ENCODE measurements at regions not wholly inside any gene's neighbourhood (a gene's known extent, or its start where the extent isn't known, plus 50 kb on each side); places are given as distances from the start of the nearest gene placed in this dataset.
A peak's percentile ranks its signal among the peaks of the same experiment; 100 is the strongest.

GRCh38 chr10:130637089-130637676 lies 501.0 kb downstream of the GLRX3 start:
- DNase-seq, result no peak
- intact Hi-C loops (cut with DNase I), result no loop called here

GRCh38 chr10:130638991-130639390 lies 502.8 kb downstream of the GLRX3 start:
- intact Hi-C loops (cut with DNase I), result no loop called here
- DNase-seq, result no peak

DNA sequence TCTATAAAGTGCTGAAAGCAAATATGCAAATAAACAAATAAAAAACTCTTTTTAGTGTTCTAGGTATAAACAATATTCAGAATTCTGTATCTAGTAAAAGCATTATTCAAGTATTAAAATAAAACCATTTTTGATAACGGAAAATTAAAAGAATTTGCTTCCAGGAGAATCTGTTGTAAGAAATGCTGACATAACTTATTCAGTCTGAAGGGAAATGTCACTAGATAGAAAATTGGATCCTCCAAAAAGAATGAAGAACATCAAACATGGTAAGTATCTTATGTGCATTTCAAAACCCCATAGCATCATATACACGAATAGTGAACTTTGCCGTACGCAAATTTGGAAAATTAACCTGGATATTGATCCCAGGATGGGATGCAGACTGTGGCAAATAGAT lies 506.7 kb downstream of the GLRX3 start:
- intact Hi-C loops (cut with DNase I), result no loop called here
- no peak for DNase-seq

GRCh38 chr10:130647341-130647740 lies 511.1 kb downstream of the GLRX3 start:
- intact Hi-C loops (cut with DNase I), result no loop called here
- DNase-seq, result peak in 1 of 42 donors; percentile 20

GRCh38 chr10:130648807-130649206 lies 512.6 kb downstream of the GLRX3 start:
- intact Hi-C loops (cut with DNase I), result no loop called here
- peak in 1 of 42 donors; percentile 29 for DNase-seq

GRCh38 chr10:130652544-130652943 lies 516.4 kb downstream of the GLRX3 start:
- intact Hi-C loops (cut with DNase I), result no loop called here

DNA sequence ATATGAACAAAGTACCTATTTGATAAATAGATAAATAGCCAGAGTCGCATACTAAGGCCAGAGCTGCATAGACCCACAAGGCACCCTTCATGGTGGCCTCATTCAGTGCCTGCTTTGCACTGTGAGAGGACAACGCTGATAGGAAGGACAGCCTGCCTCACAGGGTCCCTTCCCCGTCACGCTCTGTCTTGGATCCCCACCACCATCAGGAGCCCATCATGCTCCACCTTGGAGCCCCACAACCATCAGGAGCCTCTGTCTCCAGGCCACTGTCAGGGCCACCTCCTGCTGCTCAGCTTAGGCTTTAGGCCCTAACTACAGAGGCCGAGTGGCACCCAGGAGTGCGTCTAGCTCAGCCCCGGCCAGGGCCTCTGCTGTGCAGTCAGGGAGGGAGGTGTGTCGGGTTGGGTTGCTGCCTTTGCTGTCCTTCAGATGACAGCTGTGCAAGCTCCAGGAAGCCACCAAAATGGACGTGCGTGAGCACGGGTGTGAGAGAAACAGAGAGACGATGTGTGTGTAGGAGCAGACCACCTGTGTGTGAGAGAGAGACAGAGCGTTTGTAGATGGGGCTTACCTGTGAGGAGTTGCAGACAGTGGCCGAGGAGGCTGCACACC lies 516.9 kb downstream of the GLRX3 start:
- DNase-seq, result peak in 1 of 42 donors; percentile 24
- intact Hi-C loops (cut with DNase I), result no loop called here

More at GRCh38 chr10:130652544-130652943, 516.4 kb downstream of the GLRX3 start:
- peak in 1 of 42 donors; percentile 28 for DNase-seq

GRCh38 chr10:130654726-130655125 lies 518.5 kb downstream of the GLRX3 start:
- DNase-seq, result peak in 1 of 42 donors; percentile 14
- intact Hi-C loops (cut with DNase I), result no loop called here

GRCh38 chr10:130655313-130656186 lies 519.4 kb downstream of the GLRX3 start:
- intact Hi-C loops (cut with DNase I), result no loop called here

GRCh38 chr10:130656187-130656575 lies 520.0 kb downstream of the GLRX3 start:
- no peak for DNase-seq
- intact Hi-C loops (cut with DNase I), result no loop called here

More at GRCh38 chr10:130655313-130656186, 519.4 kb downstream of the GLRX3 start:
- DNase-seq, result peak in 1 of 42 donors; percentile 28

DNA sequence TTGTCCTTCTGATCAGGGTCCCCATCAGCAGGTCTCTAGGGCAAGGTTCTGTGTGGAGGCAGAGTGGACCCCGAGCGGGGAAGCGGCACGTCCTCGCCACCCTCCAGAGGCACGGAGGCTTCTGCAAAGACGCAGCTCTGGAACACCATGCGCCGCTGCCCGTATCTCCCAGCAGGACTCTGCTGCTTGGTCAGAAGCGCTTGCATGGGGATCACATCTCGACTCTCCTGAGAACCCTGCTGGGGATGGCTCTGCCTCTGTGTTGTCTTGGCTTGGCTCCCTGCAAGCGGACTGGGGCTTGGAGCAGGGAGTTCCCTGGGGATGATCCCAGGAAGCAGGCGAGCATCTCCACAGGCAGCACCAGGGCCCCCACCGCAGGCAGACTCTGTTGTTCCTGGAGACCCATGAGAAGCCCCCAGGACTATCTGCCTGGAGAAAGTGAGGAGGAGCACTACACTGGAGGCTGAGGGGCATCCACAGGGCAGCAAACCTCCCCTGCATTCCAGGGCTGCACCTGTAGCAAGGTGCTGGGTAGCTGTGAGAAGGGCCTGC lies 520.5 kb downstream of the GLRX3 start:
- intact Hi-C loops (cut with DNase I), result no loop called here
- DNase-seq, result no peak

GRCh38 chr10:130658687-130659290 lies 522.6 kb downstream of the GLRX3 start:
- DNase-seq, result no peak
- intact Hi-C loops (cut with DNase I), result no loop called here

- intact Hi-C loops (cut with DNase I), result no loop called here
- DNase-seq, result no peak
Measured at GRCh38 chr10:130659528-130659927, 523.3 kb downstream of the GLRX3 start.

- DNase-seq, result no peak
- intact Hi-C loops (cut with DNase I), result no loop called here
Measured at GRCh38 chr10:130660266-130660665, 524.1 kb downstream of the GLRX3 start.

DNA sequence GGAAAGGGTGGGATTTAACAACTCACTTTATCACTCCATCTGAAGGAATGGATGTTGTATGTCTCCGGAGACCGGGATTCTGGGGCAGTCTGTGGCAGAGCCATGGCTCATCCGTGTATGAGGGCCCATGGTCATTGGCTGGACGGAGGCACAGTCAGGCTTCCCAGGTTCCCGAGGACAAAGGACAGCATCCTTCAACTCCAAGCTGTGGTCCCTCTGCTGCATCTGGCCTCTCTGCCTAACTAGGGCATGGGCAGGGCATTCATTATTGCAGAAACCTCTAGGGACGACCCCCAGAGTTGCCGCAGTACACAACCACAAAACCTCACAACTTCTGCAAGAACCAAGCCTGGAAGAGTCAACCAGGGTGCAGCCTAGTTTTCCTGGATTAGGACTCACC lies 525.2 kb downstream of the GLRX3 start:
- no peak for DNase-seq
- intact Hi-C loops (cut with DNase I), result no loop called here

DNA sequence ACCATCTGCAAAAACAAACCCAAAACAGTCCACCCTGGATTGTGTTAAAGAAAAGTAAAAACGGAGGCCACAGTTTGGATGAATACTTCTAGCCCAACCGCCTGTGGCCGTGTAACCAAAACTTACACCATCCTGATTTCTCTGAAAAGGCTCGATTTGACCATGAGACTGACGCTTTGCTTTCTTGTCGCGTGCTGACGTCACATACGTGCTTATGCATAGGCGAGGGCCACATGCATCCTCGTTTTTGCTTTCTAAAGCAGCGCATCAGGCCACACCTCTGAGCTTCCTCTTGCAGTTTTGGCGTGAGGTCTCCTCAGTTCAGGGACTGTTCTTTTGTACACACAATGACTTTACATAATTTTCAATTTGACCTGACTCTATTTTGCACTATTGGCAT lies 526.6 kb downstream of the GLRX3 start:
- DNase-seq, result no peak
- intact Hi-C loops (cut with DNase I), result no loop called here

DNA sequence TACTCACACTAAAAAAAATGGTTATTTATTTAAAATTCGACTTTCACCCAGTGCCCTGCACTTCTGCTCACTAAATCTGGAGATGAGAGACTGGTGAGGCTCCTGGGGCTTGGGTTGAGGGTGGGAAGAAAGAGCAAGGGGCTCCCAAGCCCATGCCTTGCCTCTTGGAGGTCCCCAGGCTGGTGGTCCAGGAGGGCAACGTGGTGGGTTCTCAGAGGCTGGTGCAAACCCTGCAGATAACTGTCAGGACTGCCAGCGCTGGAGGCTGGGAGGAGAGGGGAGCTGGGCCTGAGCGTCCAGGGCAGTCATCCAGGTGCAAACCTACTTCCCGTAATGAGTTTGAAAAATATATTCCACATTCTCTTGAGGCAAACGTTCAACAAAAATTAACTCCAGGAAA lies 528.3 kb downstream of the GLRX3 start:
- DNase-seq, result peak in 2 of 42 donors; percentile 25 to 38
- intact Hi-C loops (cut with DNase I), result no loop called here

- DNase-seq, result peak in 2 of 42 donors; percentile 15 to 20
- intact Hi-C loops (cut with DNase I), result no loop called here
Measured at GRCh38 chr10:130666215-130666614, 530.0 kb downstream of the GLRX3 start.

GRCh38 chr10:130686689-130687300 lies 550.6 kb downstream of the GLRX3 start:
- intact Hi-C loops (cut with DNase I), result no loop called here
- peak in 10 of 42 donors; percentile 4 to 46 (median 20) for DNase-seq

Data from head of caudate nucleus (tissue), 42 donors.